A549 (cell line): ENCODE measurements at regions not wholly inside any gene's neighbourhood (a gene's known extent, or its start where the extent isn't known, plus 50 kb on each side); places are given as distances from the start of the nearest gene placed in this dataset.

ENCODE experiments used
- ATAC-seq, 2 experiments: fragments of 200-7000 bp in 1 of 2; fragments of >200 bp in 1 of 2; cut with Nextera tagmentation in 1 of 2; cut with Tn5 transposase in 1 of 2; 3 replicates each; pipeline versions ENCODE4 v1.8.0 to v1.9.1; 2018 to 2020; ENCODE audit warnings: mild to moderate bottlenecking in 1 of 2, moderate library complexity in 1 of 2
- CTCF ChIA-PET: fragments of 300-600 bp; sonication (Branson Sonifier 250); formaldehyde crosslinking; extraction: SDS; loops from one replicate; lab custom pipeline; 2021; ENCODE audit warnings: antibody characterized with exemption, inconsistent platforms; lab: Yijun Ruan, JAX
- POLR2A ChIA-PET: fragments of 350-600 bp; formaldehyde crosslinking; extraction: SDS; loops from one replicate; lab custom pipeline; 2021; ENCODE audit warnings: antibody characterized with exemption, inconsistent platforms; lab: Yijun Ruan, JAX
- DNase-seq, 2 experiments: peaks; one replicate each; pipeline versions ENCODE4 v3.0.0 to v3.0.0-alpha.2; 2011 to 2016; ENCODE audit warnings: low read depth in 1 of 2, low spot score in 1 of 2
- FAIRE-seq: peaks from 2 replicates; lab custom pipeline; 2011; peaks lifted over from hg19 to GRCh38; lab: Jason Lieb, UNC
- H3K27ac ChIP-seq, 2 experiments: fragments of >200 bp; sonication (Bioruptor Twin); formaldehyde crosslinking; 3 replicates each; pipeline ENCODE4 v1.5.1; 2016 to 2017
- H3K4me1 ChIP-seq: fragments of >200 bp; sonication (Bioruptor Twin); formaldehyde crosslinking; 3 replicates; pipeline ENCODE4 v1.6.1; 2016
- H3K4me2 ChIP-seq: fragments of >200 bp; sonication (Bioruptor Twin); formaldehyde crosslinking; 3 replicates; pipeline ENCODE4 v1.6.1; 2016
- H3K4me3 ChIP-seq: fragments of >200 bp; sonication (Bioruptor Twin); formaldehyde crosslinking; 3 replicates; pipeline ENCODE4 v1.5.1; 2016
- H3K9me3 ChIP-seq: fragments of >200 bp; sonication (Bioruptor Twin); formaldehyde crosslinking; 3 replicates; pipeline ENCODE4 v1.6.1; 2016
- CBX2 ChIP-seq: fragments of 200-600 bp; sonication (generic); IDR thresholded peaks from 2 replicates; pipeline ENCODE4 v1.6.1; 2016; ENCODE audit warnings: low read depth, mild to moderate bottlenecking, borderline replicate concordance
- CHD2 ChIP-seq: fragments of 150-350 bp; IDR thresholded peaks from 2 replicates; pipeline ENCODE4 v1.6.1; 2014; ENCODE audit warnings: low read length; ENCODE audit not compliant: partially characterized antibody
- CHD4 ChIP-seq: fragments of 200-600 bp; sonication (generic); IDR thresholded peaks from 2 replicates; pipeline ENCODE4 v1.6.1; 2016; ENCODE audit warnings: antibody characterized with exemption, mild to moderate bottlenecking, borderline replicate concordance
- CTCF ChIP-seq: fragments of >200 bp; sonication (Bioruptor Twin); formaldehyde crosslinking; IDR thresholded peaks from 3 replicates; pipeline ENCODE4 v1.5.1; 2016
- EHF ChIP-seq: fragments of 250-450 bp; sonication (Bioruptor Pico); IDR thresholded peaks from 2 replicates; pipeline ENCODE4 v1.5.0; 2020; ENCODE audit warnings: mild to moderate bottlenecking
- EP300 ChIP-seq, 2 experiments: fragments of >200 bp; sonication (Bioruptor Twin); formaldehyde crosslinking; IDR thresholded peaks; 2 replicates in 1 of 2; 3 replicates in 1 of 2; pipeline ENCODE4 v1.6.1; 2016 to 2017
- FOSB ChIP-seq: fragments of 250-450 bp; sonication (Bioruptor Pico); IDR thresholded peaks from 2 replicates; pipeline ENCODE4 v1.5.0; 2020; ENCODE audit warnings: mild to moderate bottlenecking, moderate library complexity
- FOXS1 ChIP-seq: fragments of 250-450 bp; sonication (Bioruptor Pico); IDR thresholded peaks from 2 replicates; pipeline ENCODE4 v1.5.0; 2020; ENCODE audit warnings: mild to moderate bottlenecking, moderate library complexity
- HDAC2 ChIP-seq: fragments of 200-600 bp; sonication (generic); IDR thresholded peaks from 2 replicates; pipeline ENCODE4 v1.6.1; 2016
- HEYL ChIP-seq: fragments of 250-450 bp; sonication (Bioruptor Pico); IDR thresholded peaks from 2 replicates; pipeline ENCODE4 v1.8.0; 2021; ENCODE audit warnings: mild to moderate bottlenecking, moderate library complexity
- HMGXB4 ChIP-seq: fragments of 250-450 bp; sonication (Bioruptor Pico); IDR thresholded peaks from 2 replicates; pipeline ENCODE4 v1.5.0; 2021; ENCODE audit warnings: mild to moderate bottlenecking, moderate library complexity, borderline replicate concordance
- JUN ChIP-seq, 2 experiments: fragments of >200 bp; sonication (Bioruptor Twin); formaldehyde crosslinking; IDR thresholded peaks; 2 replicates in 1 of 2; 3 replicates in 1 of 2; pipeline ENCODE4 v1.6.1; 2016 to 2017
- JUNB ChIP-seq: fragments of >200 bp; sonication (Bioruptor Twin); formaldehyde crosslinking; IDR thresholded peaks from 2 replicates; pipeline ENCODE4 v1.6.1; 2016
- MAFK ChIP-seq: fragments of 450-650 bp; IDR thresholded peaks from 2 replicates; pipeline ENCODE4 v1.6.1; 2014; ENCODE audit not compliant: partially characterized antibody
- POLR2AphosphoS2 ChIP-seq: conservative IDR thresholded peaks from 2 replicates; pipeline ENCODE4 v1.6.1; 2012; ENCODE audit warnings: low read length, improper control_type of control experiment, inconsistent platforms
- RAD21 ChIP-seq, 2 experiments: fragments of >200 bp in 1 of 2; sonication (Bioruptor Twin) in 1 of 2; formaldehyde crosslinking in 1 of 2; IDR thresholded peaks in 1 of 2; conservative IDR thresholded peaks in 1 of 2; 2 replicates in 1 of 2; 3 replicates in 1 of 2; pipeline ENCODE4 v1.6.1; 2012 to 2018; ENCODE audit warnings: inconsistent platforms in 1 of 2
- RARB ChIP-seq: fragments of 250-450 bp; sonication (Bioruptor Pico); IDR thresholded peaks from 2 replicates; pipeline ENCODE4 v1.8.0; 2021; ENCODE audit warnings: mild to moderate bottlenecking, moderate library complexity
- RCOR1 ChIP-seq: fragments of 150-350 bp; IDR thresholded peaks from 2 replicates; pipeline ENCODE4 v1.6.1; 2014; ENCODE audit warnings: antibody characterized with exemption, low read length, low read depth
- RNF2 ChIP-seq: fragments of 200-600 bp; sonication (generic); IDR thresholded peaks from 2 replicates; pipeline ENCODE4 v1.6.1; 2016; ENCODE audit warnings: low read depth, mild to moderate bottlenecking, antibody characterized with exemption, moderate library complexity, borderline replicate concordance
- SMC3 ChIP-seq: fragments of >200 bp; sonication (Bioruptor Twin); formaldehyde crosslinking; IDR thresholded peaks from 3 replicates; pipeline ENCODE4 v1.6.1; 2018; ENCODE audit warnings: inconsistent platforms
- TFCP2L1 ChIP-seq: fragments of 250-450 bp; sonication (Bioruptor Pico); IDR thresholded peaks from 2 replicates; pipeline ENCODE4 v1.5.0; 2021; ENCODE audit warnings: mild to moderate bottlenecking
- TP53 ChIP-seq: fragments of 250-450 bp; sonication (Bioruptor Pico); IDR thresholded peaks from 2 replicates; pipeline ENCODE4 v1.5.0; 2021; ENCODE audit warnings: mild to moderate bottlenecking, moderate library complexity
- USF2 ChIP-seq: fragments of 450-650 bp; IDR thresholded peaks from 2 replicates; pipeline ENCODE4 v1.6.1; 2014; ENCODE audit warnings: antibody characterized with exemption
- ZNF302 ChIP-seq: fragments of 250-450 bp; sonication (Bioruptor Pico); IDR thresholded peaks from 2 replicates; pipeline ENCODE4 v1.9.0; 2021; ENCODE audit warnings: inconsistent platforms, mild to moderate bottlenecking, moderate library complexity
- ZSCAN20 ChIP-seq: fragments of 250-450 bp; sonication (Bioruptor Pico); IDR thresholded peaks from 2 replicates; pipeline ENCODE4 v1.8.0; 2022; ENCODE audit warnings: mild to moderate bottlenecking, moderate library complexity
- WGBS: methylation state at CpG from one replicate; pipeline ENCODE4 v1.1.6; 2017; ENCODE audit errors: missing lambda C conversion rate; 5-methylcytosine and 5-hydroxymethylcytosine counted together
- TF ChIP-seq, protein P1 (sequence below): IDR thresholded peaks from 2 replicates; pipeline ENCODE4 v1.6.1; 2012; ENCODE audit warnings: low read depth, borderline replicate concordance
- TF ChIP-seq, protein P2 (sequence below): fragments of >200 bp; sonication (Bioruptor Twin); formaldehyde crosslinking; IDR thresholded peaks from 3 replicates; pipeline ENCODE4 v1.6.1; 2016

DNA sequence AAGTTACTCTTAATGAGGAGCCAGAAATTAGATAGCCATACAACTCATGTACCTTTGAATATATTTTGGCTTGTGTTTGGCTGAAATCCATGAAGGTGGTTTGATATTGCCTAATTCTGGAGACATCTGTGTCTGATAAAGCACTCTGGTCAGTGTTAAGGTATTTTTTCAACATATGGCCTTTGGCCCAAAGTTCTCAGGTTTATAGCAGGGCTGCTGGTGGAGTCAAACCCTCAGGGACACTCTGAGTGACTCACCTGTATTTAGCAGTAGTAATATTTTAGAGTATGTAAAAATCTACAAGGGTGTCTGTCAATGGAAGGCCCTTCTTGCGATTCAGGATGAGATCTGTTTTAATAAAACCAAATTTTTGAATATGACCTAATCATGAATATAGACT lies 666.5 kb downstream of the SLC4A3 start:
- no peak overlapping the region for H3K27ac ChIP-seq
- CTCF ChIA-PET: no interaction called here
- 61% methylated on average over 1 of the region's 1 CpG for WGBS
- POLR2A ChIA-PET: no interaction called here
- TF ChIP-seq EP300 (IDR thresholded peaks at IDR 0.05): no peak
- peaks cover 18% of the 10 kb centered on the region; the same call in 2 of the 3 replicates for H3K9me3 ChIP-seq
- no peak overlapping the region for H3K4me2 ChIP-seq
- no peak for FAIRE-seq
- no peaks in the 10 kb centered on the region for H3K4me1 ChIP-seq
- no peak for ATAC-seq
- no peak for DNase-seq
- no peak overlapping the region for H3K4me3 ChIP-seq

GRCh38 chr2:220296174-220296573 lies 668.7 kb downstream of the SLC4A3 start:
- ATAC-seq: no peak
- Histone ChIP-seq H3K4me3 (no peak overlapping the region), H3K4me1 (no peaks in the 10 kb centered on the region), H3K27ac (no peak overlapping the region), H3K4me2 (no peak overlapping the region), H3K9me3 (peaks cover 18% of the 10 kb centered on the region; the same call in 2 of the 3 replicates)
- ChIA-PET CTCF (interaction anchor here (0.7 kb wide), 1 partner anchor 30 kb away, joined by 4 read pairs; no protein-coding TSS in a partner anchor), POLR2A (no interaction called here)
- no peak for FAIRE-seq
- 49% methylated on average over 2 of the region's 2 CpGs for WGBS
- TF ChIP-seq JUN (IDR thresholded peaks at IDR 0.05): no peak
- no peak for TF ChIP-seq HEYL (CRISPR knock-in tag)
- TF ChIP-seq RAD21 (conservative IDR thresholded peaks at IDR 0.05 in 1 of 2, IDR thresholded peaks at IDR 0.05 in 1 of 2): peak in 1 of 2 experiments; percentile 17; a peak in 1 of 5 replicates
- TF ChIP-seq, protein P1, sequence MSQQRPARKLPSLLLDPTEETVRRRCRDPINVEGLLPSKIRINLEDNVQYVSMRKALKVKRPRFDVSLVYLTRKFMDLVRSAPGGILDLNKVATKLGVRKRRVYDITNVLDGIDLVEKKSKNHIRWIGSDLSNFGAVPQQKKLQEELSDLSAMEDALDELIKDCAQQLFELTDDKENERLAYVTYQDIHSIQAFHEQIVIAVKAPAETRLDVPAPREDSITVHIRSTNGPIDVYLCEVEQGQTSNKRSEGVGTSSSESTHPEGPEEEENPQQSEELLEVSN: no peak
- peak; percentile 99 for TF ChIP-seq MAFK
- TF ChIP-seq HMGXB4 (CRISPR knock-in tag): no peak
- TF ChIP-seq JUNB: no peak
- TF ChIP-seq CBX2: no peak
- no peak for TF ChIP-seq RCOR1
- no peak for TF ChIP-seq CTCF
- TF ChIP-seq CHD2: no peak
- no peak for TF ChIP-seq ZSCAN20 (CRISPR knock-in tag)
- TF ChIP-seq TFCP2L1 (CRISPR knock-in tag): no peak
- DNase-seq: no peak

- ChIA-PET CTCF (interaction anchor here (0.6 kb wide), 1 partner anchor 27 kb away, joined by 3 read pairs; no protein-coding TSS in a partner anchor), POLR2A (no interaction called here)
- no peak for FAIRE-seq
Observed at GRCh38 chr2:220297093-220297492, 669.7 kb downstream of the SLC4A3 start.

More at GRCh38 chr2:220297093-220297492, 669.7 kb downstream of the SLC4A3 start:
- no peak for DNase-seq
- no peak overlapping the region for H3K4me3 ChIP-seq
- TF ChIP-seq RAD21 (conservative IDR thresholded peaks at IDR 0.05 in 1 of 2, IDR thresholded peaks at IDR 0.05 in 1 of 2) (no peak), POLR2AphosphoS2 (no peak), CHD4 (no peak), RARB (CRISPR knock-in tag) (no peak), MAFK (no peak), TFCP2L1 (CRISPR knock-in tag) (no peak), SMC3 (no peak), FOSB (CRISPR knock-in tag) (no peak), FOXS1 (CRISPR knock-in tag) (no peak), HDAC2 (no peak), TP53 (CRISPR knock-in tag) (no peak), ZNF302 (CRISPR knock-in tag) (no peak), RNF2 (no peak), EHF (CRISPR knock-in tag) (no peak), EP300 (IDR thresholded peaks at IDR 0.05) (no peak), USF2 (no peak)
- TF ChIP-seq, protein P2, sequence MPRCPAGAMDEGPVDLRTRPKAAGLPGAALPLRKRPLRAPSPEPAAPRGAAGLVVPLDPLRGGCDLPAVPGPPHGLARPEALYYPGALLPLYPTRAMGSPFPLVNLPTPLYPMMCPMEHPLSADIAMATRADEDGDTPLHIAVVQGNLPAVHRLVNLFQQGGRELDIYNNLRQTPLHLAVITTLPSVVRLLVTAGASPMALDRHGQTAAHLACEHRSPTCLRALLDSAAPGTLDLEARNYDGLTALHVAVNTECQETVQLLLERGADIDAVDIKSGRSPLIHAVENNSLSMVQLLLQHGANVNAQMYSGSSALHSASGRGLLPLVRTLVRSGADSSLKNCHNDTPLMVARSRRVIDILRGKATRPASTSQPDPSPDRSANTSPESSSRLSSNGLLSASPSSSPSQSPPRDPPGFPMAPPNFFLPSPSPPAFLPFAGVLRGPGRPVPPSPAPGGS: no peak
- H3K4me2 ChIP-seq: no peak overlapping the region
- H3K9me3 ChIP-seq: peaks cover 14% of the 10 kb centered on the region; the same call in 2 of the 3 replicates
- no peak overlapping the region for H3K27ac ChIP-seq
- no peaks in the 10 kb centered on the region for H3K4me1 ChIP-seq
- ATAC-seq: no peak
- 83% methylated on average over 2 of the region's 2 CpGs for WGBS
